Smooth muscle cell (in vitro differentiated cells): ENCODE measurements at regions not wholly inside any gene's neighbourhood (a gene's known extent, or its start where the extent isn't known, plus 50 kb on each side); places are given as distances from the start of the nearest gene placed in this dataset.

Source experiments
- DNase-seq: peaks from one replicate; lab custom pipeline; 2025; ENCODE audit not compliant: unreplicated experiment; lab: John Stamatoyannopoulos, UW
- H2AFZ ChIP-seq: fragments of 200-600 bp; sonication (generic); 2 replicates; pipeline ENCODE4 v1.6.0; 2016; ENCODE audit warnings: antibody characterized with exemption, low read depth, mild to moderate bottlenecking
- H3F3A ChIP-seq: fragments of 200-600 bp; sonication (generic); 2 replicates; pipeline ENCODE4 v1.6.0; 2017; ENCODE audit warnings: antibody characterized with exemption, low read depth
- H3K27ac ChIP-seq: fragments of 200-600 bp; sonication (generic); 2 replicates; pipeline ENCODE4 v1.5.1; 2016; ENCODE audit warnings: low read depth, mild to moderate bottlenecking
- H3K27me3 ChIP-seq: fragments of 200-600 bp; sonication (generic); 2 replicates; pipeline ENCODE4 v1.6.1; 2016; ENCODE audit warnings: low read depth, mild to moderate bottlenecking
- H3K36me3 ChIP-seq: fragments of 200-600 bp; sonication (generic); 2 replicates; pipeline ENCODE4 v1.5.1; 2016; ENCODE audit warnings: low read depth
- H3K4me1 ChIP-seq: fragments of 200-600 bp; sonication (generic); 2 replicates; pipeline ENCODE4 v1.5.1; 2016; ENCODE audit warnings: low read depth
- H3K4me2 ChIP-seq: fragments of 200-600 bp; sonication (generic); 2 replicates; pipeline ENCODE4 v1.6.0; 2016; ENCODE audit warnings: mild to moderate bottlenecking
- H3K4me3 ChIP-seq: fragments of 200-600 bp; sonication (generic); 2 replicates; pipeline ENCODE4 v1.5.1; 2016; ENCODE audit warnings: mild to moderate bottlenecking
- H3K79me2 ChIP-seq: fragments of 200-600 bp; sonication (generic); 2 replicates; pipeline ENCODE4 v1.6.0; 2016; ENCODE audit warnings: low read depth, mild to moderate bottlenecking
- H3K9ac ChIP-seq: fragments of 200-600 bp; sonication (generic); 2 replicates; pipeline ENCODE4 v1.6.0; 2016; ENCODE audit warnings: low read depth
- H3K9me3 ChIP-seq: fragments of 200-600 bp; sonication (generic); replicated peaks from 2 replicates; pipeline ENCODE4 v1.5.1; 2016; ENCODE audit warnings: low read depth
- H4K20me1 ChIP-seq: fragments of 200-600 bp; sonication (generic); 2 replicates; pipeline ENCODE4 v1.6.0; 2016; ENCODE audit warnings: low read depth
- WGBS: methylation state at CpG from one replicate; pipeline ENCODE4 v1.1.7; 2016; ENCODE audit warnings: low lambda C conversion rate; 5-methylcytosine and 5-hydroxymethylcytosine counted together
- TF ChIP-seq, protein P1 (sequence below): fragments of 200-600 bp; sonication (generic); IDR thresholded peaks from 2 replicates; pipeline ENCODE4 v1.5.1; 2017; ENCODE audit warnings: borderline replicate concordance, mild to moderate bottlenecking, antibody characterized with exemption; ENCODE audit not compliant: insufficient read depth, poor library complexity, severe bottlenecking

DNA sequence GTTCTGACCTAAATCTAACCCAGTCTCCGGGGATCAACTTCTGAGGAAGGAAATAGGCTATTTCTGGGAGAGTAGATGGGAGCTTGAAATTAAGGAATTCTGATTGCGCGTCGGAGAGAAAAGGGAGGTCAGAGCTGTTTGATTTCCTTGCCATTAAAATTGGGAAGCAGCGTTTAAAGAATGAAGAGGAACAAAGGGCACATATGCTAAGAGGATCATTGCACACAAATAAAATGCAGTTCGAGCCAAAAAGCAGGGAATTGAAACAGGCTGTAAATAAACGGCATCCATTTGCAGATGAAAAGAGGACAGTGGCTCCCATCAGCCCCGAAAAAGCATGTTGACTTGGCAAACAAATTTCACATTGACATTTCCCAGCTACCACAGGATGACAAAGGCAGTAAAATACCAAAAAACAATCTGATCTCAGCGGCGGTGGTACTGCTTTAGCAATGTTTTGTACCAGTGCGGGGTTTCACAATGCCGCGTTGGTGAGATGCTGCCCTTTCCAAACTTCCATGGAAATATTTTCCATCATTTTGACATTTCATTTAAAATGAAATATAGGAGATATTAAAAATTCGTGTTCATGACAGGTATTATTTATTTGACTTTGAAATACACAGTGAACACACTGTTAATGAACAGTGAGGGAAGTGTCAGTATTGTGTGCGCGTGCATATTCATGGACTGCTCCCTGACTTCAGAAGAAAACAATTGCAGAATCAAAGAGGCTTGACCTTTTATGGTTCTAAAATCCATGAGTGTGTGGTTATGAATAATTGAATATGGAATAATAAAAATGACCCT, 108.8 kb downstream of the SQOR start:
- no peaks in the 10 kb centered on the region for H3K9me3 ChIP-seq
- H4K20me1 ChIP-seq: no peaks in the 10 kb centered on the region
- TF ChIP-seq, protein P1, sequence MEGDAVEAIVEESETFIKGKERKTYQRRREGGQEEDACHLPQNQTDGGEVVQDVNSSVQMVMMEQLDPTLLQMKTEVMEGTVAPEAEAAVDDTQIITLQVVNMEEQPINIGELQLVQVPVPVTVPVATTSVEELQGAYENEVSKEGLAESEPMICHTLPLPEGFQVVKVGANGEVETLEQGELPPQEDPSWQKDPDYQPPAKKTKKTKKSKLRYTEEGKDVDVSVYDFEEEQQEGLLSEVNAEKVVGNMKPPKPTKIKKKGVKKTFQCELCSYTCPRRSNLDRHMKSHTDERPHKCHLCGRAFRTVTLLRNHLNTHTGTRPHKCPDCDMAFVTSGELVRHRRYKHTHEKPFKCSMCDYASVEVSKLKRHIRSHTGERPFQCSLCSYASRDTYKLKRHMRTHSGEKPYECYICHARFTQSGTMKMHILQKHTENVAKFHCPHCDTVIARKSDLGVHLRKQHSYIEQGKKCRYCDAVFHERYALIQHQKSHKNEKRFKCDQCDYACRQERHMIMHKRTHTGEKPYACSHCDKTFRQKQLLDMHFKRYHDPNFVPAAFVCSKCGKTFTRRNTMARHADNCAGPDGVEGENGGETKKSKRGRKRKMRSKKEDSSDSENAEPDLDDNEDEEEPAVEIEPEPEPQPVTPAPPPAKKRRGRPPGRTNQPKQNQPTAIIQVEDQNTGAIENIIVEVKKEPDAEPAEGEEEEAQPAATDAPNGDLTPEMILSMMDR: no peak
- H3K9ac ChIP-seq: no peak overlapping the region
- H3K4me3 ChIP-seq: no peak overlapping the region
- H3K27ac ChIP-seq: no peak overlapping the region
- H3K4me2 ChIP-seq: no peak overlapping the region
- H3F3A ChIP-seq: no peaks in the 10 kb centered on the region
- DNase-seq: no peak
- no peaks in the 10 kb centered on the region for H3K79me2 ChIP-seq
- no peak overlapping the region for H2AFZ ChIP-seq
- H3K36me3 ChIP-seq: no peaks in the 10 kb centered on the region
- H3K4me1 ChIP-seq: no peaks in the 10 kb centered on the region
- 81% methylated on average over 16 of the region's 16 CpGs for whole genome bisulfite sequencing
- H3K27me3 ChIP-seq: peaks cover 6% of the 10 kb centered on the region

DNA sequence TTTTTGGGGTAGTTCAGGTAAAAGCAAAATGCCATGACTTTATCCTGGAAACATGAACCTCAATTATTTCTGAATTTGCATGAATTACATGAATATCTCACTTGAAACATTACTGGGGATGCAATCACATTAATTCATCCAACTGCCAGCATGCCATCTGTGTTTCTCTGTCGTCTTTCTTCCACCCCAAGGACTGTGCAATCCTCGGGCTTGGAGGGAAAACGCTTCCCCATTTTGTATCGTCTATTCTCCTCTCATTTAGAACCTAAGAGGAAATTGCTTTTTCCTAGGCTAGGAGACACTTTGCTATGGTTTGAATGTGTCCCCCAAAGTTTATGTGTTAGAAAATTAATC, 109.4 kb downstream of the SQOR start:
- Histone ChIP-seq H2AFZ (no peak overlapping the region), H3F3A (no peaks in the 10 kb centered on the region), H3K36me3 (no peaks in the 10 kb centered on the region), H3K4me3 (no peak overlapping the region), H4K20me1 (no peaks in the 10 kb centered on the region), H3K27ac (no peak overlapping the region), H3K4me2 (no peak overlapping the region), H3K79me2 (no peaks in the 10 kb centered on the region), H3K9me3 (no peaks in the 10 kb centered on the region), H3K4me1 (no peaks in the 10 kb centered on the region), H3K9ac (no peak overlapping the region), H3K27me3 (peaks cover 6% of the 10 kb centered on the region)
- DNase-seq: no peak
- TF ChIP-seq, protein P1: no peak
- WGBS: 94% methylated on average over 4 of the region's 4 CpGs

DNA sequence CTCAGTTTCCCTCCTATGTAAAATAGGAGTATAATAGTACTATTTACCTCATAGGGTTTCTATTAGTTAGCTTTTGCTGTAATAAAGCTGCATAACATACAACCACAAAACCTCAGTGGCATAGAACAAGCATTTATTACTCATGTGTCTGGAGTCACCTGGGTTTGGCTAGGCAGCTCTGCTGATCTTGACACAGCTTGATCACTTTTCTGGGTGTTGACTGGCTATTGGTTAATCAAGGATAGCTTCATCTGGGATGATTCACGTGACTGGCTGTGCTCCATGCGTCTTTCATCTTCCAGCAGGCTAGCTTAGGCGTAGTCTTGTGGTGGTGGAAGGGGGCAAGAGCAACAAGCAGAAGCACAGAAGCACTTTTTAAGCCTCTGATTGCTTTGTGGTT, 112.6 kb downstream of the SQOR start:
- 56% methylated on average over 3 of the region's 3 CpGs for WGBS
- Histone ChIP-seq H4K20me1 (no peaks in the 10 kb centered on the region), H3F3A (no peaks in the 10 kb centered on the region), H3K4me2 (no peak overlapping the region), H3K9me3 (no peaks in the 10 kb centered on the region), H3K79me2 (no peaks in the 10 kb centered on the region), H3K4me1 (no peaks in the 10 kb centered on the region), H3K4me3 (no peak overlapping the region), H3K9ac (no peak overlapping the region), H3K36me3 (no peaks in the 10 kb centered on the region), H3K27ac (no peak overlapping the region), H2AFZ (no peak overlapping the region), H3K27me3 (no peaks in the 10 kb centered on the region)
- no peak for DNase-seq
- TF ChIP-seq, protein P1: no peak

DNA sequence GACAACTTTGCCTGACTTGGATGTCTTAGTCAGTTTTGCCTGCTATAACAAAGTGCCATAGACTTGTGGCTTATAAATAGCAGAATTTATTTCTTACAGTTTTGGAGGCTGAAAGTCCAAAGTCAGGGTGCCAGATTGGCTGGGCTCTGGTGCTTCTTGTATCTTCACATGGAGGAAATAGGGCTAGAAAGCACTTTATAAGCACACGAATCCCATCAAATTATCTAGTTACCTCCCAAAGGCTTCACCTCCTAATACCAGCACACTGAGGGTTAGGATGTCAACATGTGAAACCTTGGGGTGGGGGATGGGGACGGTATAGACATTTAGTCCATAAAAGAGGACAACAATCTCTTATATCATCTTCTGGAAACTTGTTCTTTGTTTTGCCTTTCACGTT, 116.8 kb downstream of the SQOR start:
- Histone ChIP-seq H3K36me3 (no peaks in the 10 kb centered on the region), H3K79me2 (no peaks in the 10 kb centered on the region), H3K9me3 (no peaks in the 10 kb centered on the region), H4K20me1 (no peaks in the 10 kb centered on the region), H3F3A (no peaks in the 10 kb centered on the region), H3K4me1 (no peaks in the 10 kb centered on the region), H3K4me3 (no peak overlapping the region), H3K9ac (no peak overlapping the region), H3K27ac (no peak overlapping the region), H3K4me2 (no peak overlapping the region), H3K27me3 (no peaks in the 10 kb centered on the region), H2AFZ (no peak overlapping the region)
- 71% methylated on average over 3 of the region's 3 CpGs for WGBS
- TF ChIP-seq, protein P1: no peak
- no peak for DNase-seq
